ENCODE measurements at regions not wholly inside any gene's neighbourhood (a gene's known extent, or its start where the extent isn't known, plus 50 kb on each side); places are given as distances from the start of the nearest gene placed in this dataset.

DNA sequence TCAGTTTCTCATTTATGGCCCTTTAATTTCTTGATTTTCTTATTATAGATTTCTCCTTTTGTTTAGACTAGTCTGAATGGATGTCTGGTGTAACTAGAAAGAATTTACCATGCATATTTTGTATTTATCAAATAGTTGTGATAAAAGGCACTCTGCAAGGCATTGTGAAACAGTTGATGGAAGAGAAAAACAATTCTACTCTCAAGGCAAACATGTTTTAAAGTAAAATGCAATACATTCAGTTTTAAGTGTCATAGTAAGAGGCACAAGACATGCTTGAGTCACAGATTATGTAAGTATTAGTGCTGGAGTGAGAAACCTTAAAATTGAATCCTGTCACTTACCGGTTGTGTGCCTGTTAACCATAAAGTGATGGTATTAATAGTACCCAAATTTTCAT is 283.3 kb upstream of the DKK2 start:
- in situ Hi-C loops (cut with HindIII; ENCODE audit: low pct_ligation_motif_present, low sequenced_read_pairs), result no loop called here
- no peak overlapping the region for H3K27ac ChIP-seq
- H3K27me3 ChIP-seq (replicated peaks), result no peaks in the 10 kb centered on the region
- no peak overlapping the region for H3K4me3 ChIP-seq (ENCODE audit: low read depth, low read length)
- H3K36me3 ChIP-seq (replicated peaks), result no peaks in the 10 kb centered on the region
- no peak for DNase-seq
- TF ChIP-seq, protein P1, sequence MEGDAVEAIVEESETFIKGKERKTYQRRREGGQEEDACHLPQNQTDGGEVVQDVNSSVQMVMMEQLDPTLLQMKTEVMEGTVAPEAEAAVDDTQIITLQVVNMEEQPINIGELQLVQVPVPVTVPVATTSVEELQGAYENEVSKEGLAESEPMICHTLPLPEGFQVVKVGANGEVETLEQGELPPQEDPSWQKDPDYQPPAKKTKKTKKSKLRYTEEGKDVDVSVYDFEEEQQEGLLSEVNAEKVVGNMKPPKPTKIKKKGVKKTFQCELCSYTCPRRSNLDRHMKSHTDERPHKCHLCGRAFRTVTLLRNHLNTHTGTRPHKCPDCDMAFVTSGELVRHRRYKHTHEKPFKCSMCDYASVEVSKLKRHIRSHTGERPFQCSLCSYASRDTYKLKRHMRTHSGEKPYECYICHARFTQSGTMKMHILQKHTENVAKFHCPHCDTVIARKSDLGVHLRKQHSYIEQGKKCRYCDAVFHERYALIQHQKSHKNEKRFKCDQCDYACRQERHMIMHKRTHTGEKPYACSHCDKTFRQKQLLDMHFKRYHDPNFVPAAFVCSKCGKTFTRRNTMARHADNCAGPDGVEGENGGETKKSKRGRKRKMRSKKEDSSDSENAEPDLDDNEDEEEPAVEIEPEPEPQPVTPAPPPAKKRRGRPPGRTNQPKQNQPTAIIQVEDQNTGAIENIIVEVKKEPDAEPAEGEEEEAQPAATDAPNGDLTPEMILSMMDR (IDR thresholded peaks at IDR 0.05; ENCODE audit: low read depth, low read length, missing control alignments), result no peak

- no peak overlapping the region for H3K27ac ChIP-seq
- in situ Hi-C loops (cut with HindIII; ENCODE audit: low pct_ligation_motif_present, low sequenced_read_pairs), result no loop called here
- H3K36me3 ChIP-seq (replicated peaks), result no peaks in the 10 kb centered on the region
- TF ChIP-seq, protein P1 (IDR thresholded peaks at IDR 0.05; ENCODE audit: low read depth, low read length, missing control alignments), result no peak
- peak; percentile 12 for DNase-seq
- no peaks in the 10 kb centered on the region for H3K27me3 ChIP-seq (replicated peaks)
- H3K4me3 ChIP-seq (ENCODE audit: low read depth, low read length), result no peak overlapping the region
Observed at GRCh38 chr4:107318078-107318477, 282.0 kb upstream of the DKK2 start.

DNA sequence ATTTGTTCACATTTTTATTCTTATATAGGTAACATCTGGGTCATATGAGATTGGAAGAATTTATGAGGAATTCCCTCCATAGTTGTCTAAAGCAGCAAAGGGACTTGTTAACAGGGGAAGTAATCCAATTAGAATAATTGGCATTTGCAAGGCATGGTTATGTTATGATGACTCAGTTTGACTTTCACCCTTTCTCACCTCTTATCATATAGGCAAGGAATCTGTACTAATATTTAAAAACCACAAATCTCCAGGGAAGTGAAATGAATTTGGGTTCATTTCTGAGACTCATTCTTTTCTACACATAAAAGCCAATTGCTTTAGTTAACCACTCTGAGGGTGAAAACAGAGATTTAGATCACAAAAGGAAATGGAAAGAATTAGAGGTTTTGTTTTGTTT is 281.5 kb upstream of the DKK2 start:
- in situ Hi-C loops (cut with HindIII; ENCODE audit: low pct_ligation_motif_present, low sequenced_read_pairs), result no loop called here
- Histone ChIP-seq H3K27ac (no peak overlapping the region), H3K4me3 (ENCODE audit: low read depth, low read length) (no peak overlapping the region), H3K27me3 (replicated peaks) (no peaks in the 10 kb centered on the region), H3K36me3 (replicated peaks) (no peaks in the 10 kb centered on the region)
- DNase-seq, result no peak
- TF ChIP-seq, protein P1 (IDR thresholded peaks at IDR 0.05; ENCODE audit: low read depth, low read length, missing control alignments), result no peak

- TF ChIP-seq, protein P1 (IDR thresholded peaks at IDR 0.05; ENCODE audit: low read depth, low read length, missing control alignments), result no peak
- Histone ChIP-seq H3K27ac (no peak overlapping the region), H3K4me3 (ENCODE audit: low read depth, low read length) (no peak overlapping the region), H3K27me3 (replicated peaks) (no peaks in the 10 kb centered on the region), H3K36me3 (replicated peaks) (no peaks in the 10 kb centered on the region)
- no peak for DNase-seq
- in situ Hi-C loops (cut with HindIII; ENCODE audit: low pct_ligation_motif_present, low sequenced_read_pairs), result no loop called here
Observed at GRCh38 chr4:107315584-107315983, 279.5 kb upstream of the DKK2 start.

DNA sequence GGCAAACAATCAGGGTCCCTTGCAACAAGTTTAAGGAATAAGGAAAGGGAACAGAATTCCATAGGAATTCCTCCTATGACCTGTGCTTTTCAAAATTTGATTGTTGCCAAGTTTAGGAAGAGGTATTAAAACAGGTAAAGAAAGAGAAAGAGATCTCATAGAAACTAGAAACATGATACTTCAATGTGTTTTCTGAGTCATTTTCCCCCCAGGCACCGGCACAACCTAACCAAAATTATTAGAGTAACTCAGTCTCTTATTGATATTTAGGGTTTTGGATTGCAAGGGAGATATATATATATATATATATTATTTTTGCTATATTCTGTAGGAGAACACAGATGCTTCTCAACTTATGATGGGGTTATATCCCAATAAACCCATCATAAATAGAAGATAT is 278.0 kb upstream of the DKK2 start:
- in situ Hi-C loops (cut with HindIII; ENCODE audit: low pct_ligation_motif_present, low sequenced_read_pairs), result no loop called here
- TF ChIP-seq, protein P1 (IDR thresholded peaks at IDR 0.05; ENCODE audit: low read depth, low read length, missing control alignments), result no peak
- Histone ChIP-seq H3K27ac (no peak overlapping the region), H3K4me3 (ENCODE audit: low read depth, low read length) (no peak overlapping the region), H3K27me3 (replicated peaks) (no peaks in the 10 kb centered on the region), H3K36me3 (replicated peaks) (no peaks in the 10 kb centered on the region)
- DNase-seq, result no peak

- Histone ChIP-seq H3K4me3 (ENCODE audit: low read depth, low read length) (no peak overlapping the region), H3K36me3 (replicated peaks) (no peaks in the 10 kb centered on the region), H3K27me3 (replicated peaks) (no peaks in the 10 kb centered on the region), H3K27ac (no peak overlapping the region)
- in situ Hi-C loops (cut with HindIII; ENCODE audit: low pct_ligation_motif_present, low sequenced_read_pairs), result no loop called here
- DNase-seq, result peak; percentile 19
- TF ChIP-seq, protein P1 (IDR thresholded peaks at IDR 0.05; ENCODE audit: low read depth, low read length, missing control alignments), result no peak
Observed at GRCh38 chr4:107312366-107312765, 276.3 kb upstream of the DKK2 start.
